ENCODE measurements at regions not wholly inside any gene's neighbourhood (a gene's known extent, or its start where the extent isn't known, plus 50 kb on each side); places are given as distances from the start of the nearest gene placed in this dataset.

DNA sequence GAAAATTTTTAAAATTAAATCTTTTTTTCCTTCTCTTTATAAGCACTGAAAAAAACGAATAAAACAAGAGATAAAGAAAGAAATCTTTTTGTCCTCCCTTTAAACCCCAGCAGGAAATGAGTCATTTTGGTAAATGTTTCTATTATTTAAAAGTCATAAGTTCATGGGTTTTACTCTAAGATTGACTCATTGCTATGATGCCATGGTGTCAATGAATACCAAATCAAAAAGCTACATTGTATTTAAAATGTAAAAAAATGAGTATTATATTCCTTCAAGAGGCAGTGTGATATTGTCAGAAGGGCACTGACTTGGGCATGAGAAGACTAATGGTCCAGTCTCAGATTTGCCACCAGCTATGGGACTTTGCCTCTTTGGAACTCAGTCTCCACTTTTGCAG lies 303.4 kb upstream of the DNAJC19 start:
- Histone ChIP-seq H3K27me3 (ENCODE audit: control insufficient read depth, insufficient read depth, low read length) (no peaks in the 10 kb centered on the region), H3K36me3 (replicated peaks; ENCODE audit: control insufficient read depth, insufficient read depth, low read length) (no peaks in the 10 kb centered on the region), H3K4me3 (ENCODE audit: insufficient read depth, low read depth, low read length) (no peak overlapping the region)
- DNase-seq: no peak

DNA sequence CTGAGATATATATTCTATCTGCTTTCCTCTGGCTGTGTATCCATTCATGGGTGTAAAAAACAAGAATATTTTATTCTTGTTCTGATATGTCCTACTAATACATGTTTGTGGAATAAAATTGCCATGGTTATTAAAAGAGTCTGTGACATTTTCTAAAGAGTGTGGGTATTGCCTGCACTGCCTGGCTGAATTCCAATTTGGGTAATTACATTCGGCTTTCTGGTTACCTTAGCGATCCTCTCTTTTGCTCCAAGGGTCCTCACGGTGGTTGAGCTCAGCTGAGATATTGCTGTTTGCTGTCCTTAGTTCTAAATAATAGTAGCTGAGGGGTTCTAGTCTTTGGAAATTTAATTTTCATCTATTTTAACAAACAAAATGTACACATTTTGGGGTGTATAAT lies 301.4 kb upstream of the DNAJC19 start:
- H3K4me3 ChIP-seq (ENCODE audit: insufficient read depth, low read depth, low read length): no peak overlapping the region
- H3K27me3 ChIP-seq (ENCODE audit: control insufficient read depth, insufficient read depth, low read length): no peaks in the 10 kb centered on the region
- DNase-seq: no peak
- H3K36me3 ChIP-seq (replicated peaks; ENCODE audit: control insufficient read depth, insufficient read depth, low read length): no peaks in the 10 kb centered on the region

- no peaks in the 10 kb centered on the region for H3K27me3 ChIP-seq (ENCODE audit: control insufficient read depth, insufficient read depth, low read length)
- no peak for DNase-seq
Measured at GRCh38 chr3:181289306-181289705, 299.8 kb upstream of the DNAJC19 start.

DNA sequence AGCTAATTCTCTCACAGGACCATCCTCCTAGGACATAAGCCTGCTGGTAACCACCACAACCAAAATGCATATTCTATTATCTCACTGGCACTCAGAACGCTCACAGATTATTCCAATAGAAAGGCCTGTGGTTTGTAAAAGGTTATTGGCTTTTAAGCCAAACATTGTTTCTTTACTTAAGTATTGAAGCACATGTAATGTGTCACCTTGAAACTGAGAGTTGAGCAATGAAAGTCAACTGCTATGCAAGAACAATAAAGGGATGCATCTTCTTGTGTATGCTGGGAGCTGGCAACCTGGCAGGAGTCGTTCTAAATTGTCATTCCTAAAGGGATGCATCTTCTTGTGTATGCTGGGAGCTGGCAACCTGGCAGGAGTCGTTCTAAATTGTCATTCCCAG lies 298.6 kb upstream of the DNAJC19 start:
- no peaks in the 10 kb centered on the region for H3K36me3 ChIP-seq (replicated peaks; ENCODE audit: control insufficient read depth, insufficient read depth, low read length)

More at GRCh38 chr3:181289306-181289705, 299.8 kb upstream of the DNAJC19 start:
- H3K36me3 ChIP-seq (replicated peaks; ENCODE audit: control insufficient read depth, insufficient read depth, low read length): no peaks in the 10 kb centered on the region
- no peak overlapping the region for H3K4me3 ChIP-seq (ENCODE audit: insufficient read depth, low read depth, low read length)

DNA sequence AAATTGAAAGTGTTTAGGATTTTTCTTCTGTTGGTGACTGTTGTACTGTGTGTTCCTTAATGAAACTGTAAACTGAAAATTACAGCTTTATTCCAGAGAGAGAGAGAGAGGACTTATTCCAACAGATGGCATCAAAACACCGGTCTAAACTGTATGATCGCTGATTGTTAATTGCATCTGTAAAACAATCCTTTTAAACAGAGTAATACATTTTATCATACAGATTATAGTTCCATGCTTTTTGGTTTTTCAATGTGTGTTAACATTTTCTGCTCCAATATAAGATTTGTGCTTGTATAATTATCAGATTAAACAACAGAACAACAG lies 289.7 kb upstream of the DNAJC19 start:
- no peaks in the 10 kb centered on the region for H3K36me3 ChIP-seq (replicated peaks; ENCODE audit: control insufficient read depth, insufficient read depth, low read length)
- no peak overlapping the region for H3K4me3 ChIP-seq (ENCODE audit: insufficient read depth, low read depth, low read length)
- no peaks in the 10 kb centered on the region for H3K27me3 ChIP-seq (ENCODE audit: control insufficient read depth, insufficient read depth, low read length)
- DNase-seq: no peak

More for the DNA sequence above, 298.6 kb upstream of the DNAJC19 start:
- no peak for DNase-seq
- Histone ChIP-seq H3K27me3 (ENCODE audit: control insufficient read depth, insufficient read depth, low read length) (no peaks in the 10 kb centered on the region), H3K4me3 (ENCODE audit: insufficient read depth, low read depth, low read length) (no peak overlapping the region)

DNA sequence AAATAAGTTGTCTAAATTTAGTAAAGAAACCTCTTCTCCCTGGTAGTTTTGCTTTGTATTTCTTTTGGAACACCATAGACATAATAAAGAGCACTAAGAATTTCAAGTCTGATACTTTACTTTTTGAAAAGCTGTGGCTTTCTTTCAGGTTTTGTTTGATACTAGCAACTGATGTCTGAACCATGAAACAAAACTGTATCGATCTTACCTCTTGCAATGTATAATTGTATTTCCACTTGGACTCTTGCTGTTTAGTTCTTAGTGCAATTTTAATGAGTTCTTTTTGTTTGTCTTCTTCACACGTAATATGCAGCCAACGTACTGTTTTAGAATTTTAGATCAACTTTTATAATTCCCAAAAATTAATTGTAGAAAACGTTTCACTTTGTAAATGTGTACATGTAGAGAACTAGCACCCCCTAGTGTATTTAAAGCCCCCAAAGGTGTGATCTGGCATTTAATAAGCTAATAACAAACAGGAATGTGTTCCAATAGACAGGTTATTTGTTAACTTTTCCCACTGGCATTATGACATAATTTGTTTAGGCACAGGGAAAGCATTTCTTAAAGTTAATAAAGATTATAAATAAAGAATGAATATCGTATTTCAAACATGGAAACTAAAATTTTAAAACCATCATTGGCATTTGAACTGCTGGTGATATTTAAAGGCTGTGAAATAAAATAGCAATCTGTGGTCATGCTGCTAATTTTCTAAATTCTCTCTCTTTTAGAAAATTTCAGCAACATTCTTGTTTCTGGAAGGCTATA lies 289.1 kb upstream of the DNAJC19 start:
- H3K36me3 ChIP-seq (replicated peaks; ENCODE audit: control insufficient read depth, insufficient read depth, low read length): no peaks in the 10 kb centered on the region
- no peaks in the 10 kb centered on the region for H3K27me3 ChIP-seq (ENCODE audit: control insufficient read depth, insufficient read depth, low read length)
- no peak overlapping the region for H3K4me3 ChIP-seq (ENCODE audit: insufficient read depth, low read depth, low read length)
- DNase-seq: peak; percentile 11

DNA sequence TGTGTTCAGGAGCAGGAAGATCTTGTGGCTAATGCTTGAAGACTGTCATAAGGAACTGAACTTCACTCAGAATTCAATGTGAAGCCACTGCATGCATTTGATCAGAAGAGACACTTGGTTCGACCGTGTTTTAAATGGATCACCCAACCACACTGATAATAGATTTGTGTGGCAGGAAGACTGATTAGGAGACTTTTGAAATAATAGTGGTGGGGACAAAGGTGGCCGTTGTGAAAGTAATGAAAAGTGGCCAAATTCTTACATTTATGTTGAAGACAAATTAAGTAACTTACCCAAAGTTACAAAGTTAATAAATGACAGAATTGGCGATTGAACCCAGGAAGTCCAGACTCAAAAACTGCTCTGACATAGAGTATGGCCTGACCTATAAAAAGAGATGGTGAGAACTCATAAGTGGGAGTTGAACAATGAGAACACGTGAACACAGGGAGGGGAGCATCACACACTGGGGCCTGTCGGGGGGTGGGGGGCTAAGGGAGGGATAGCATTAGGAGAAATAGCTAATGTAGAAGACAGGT lies 286.9 kb upstream of the DNAJC19 start:
- DNase-seq: no peak
- no peaks in the 10 kb centered on the region for H3K27me3 ChIP-seq (ENCODE audit: control insufficient read depth, insufficient read depth, low read length)
- H3K36me3 ChIP-seq (replicated peaks; ENCODE audit: control insufficient read depth, insufficient read depth, low read length): no peaks in the 10 kb centered on the region
- H3K4me3 ChIP-seq (ENCODE audit: insufficient read depth, low read depth, low read length): no peak overlapping the region

GRCh38 chr3:181274025-181274424 lies 284.5 kb upstream of the DNAJC19 start:
- Histone ChIP-seq H3K36me3 (replicated peaks; ENCODE audit: control insufficient read depth, insufficient read depth, low read length) (no peaks in the 10 kb centered on the region), H3K4me3 (ENCODE audit: insufficient read depth, low read depth, low read length) (no peak overlapping the region), H3K27me3 (ENCODE audit: control insufficient read depth, insufficient read depth, low read length) (no peaks in the 10 kb centered on the region)
- no peak for DNase-seq

DNA sequence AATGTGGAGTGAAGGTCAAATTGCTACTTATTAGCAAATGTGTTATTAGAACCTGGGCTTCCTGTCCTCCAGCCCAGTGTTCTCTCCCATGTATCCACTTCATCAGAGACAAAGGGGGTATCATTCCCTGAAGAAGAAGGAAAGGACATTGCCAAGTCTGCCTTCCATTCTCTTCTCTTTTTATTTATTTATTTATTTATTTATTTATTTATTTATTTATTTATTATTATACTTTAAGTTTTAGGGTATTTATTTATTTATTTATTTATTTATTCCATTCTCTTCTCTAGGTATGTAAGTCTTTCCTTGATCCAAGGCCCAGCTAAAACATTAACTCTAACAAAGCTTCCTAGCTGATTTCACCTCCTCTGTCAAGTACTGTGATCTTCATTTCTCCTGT lies 277.8 kb upstream of the DNAJC19 start:
- Histone ChIP-seq H3K36me3 (replicated peaks; ENCODE audit: control insufficient read depth, insufficient read depth, low read length) (no peaks in the 10 kb centered on the region), H3K4me3 (ENCODE audit: insufficient read depth, low read depth, low read length) (no peak overlapping the region), H3K27me3 (ENCODE audit: control insufficient read depth, insufficient read depth, low read length) (no peaks in the 10 kb centered on the region)
- DNase-seq: no peak

GRCh38 chr3:181265750-181266333 lies 276.3 kb upstream of the DNAJC19 start:
- Histone ChIP-seq H3K4me3 (ENCODE audit: insufficient read depth, low read depth, low read length) (no peak overlapping the region), H3K27me3 (ENCODE audit: control insufficient read depth, insufficient read depth, low read length) (no peaks in the 10 kb centered on the region), H3K36me3 (replicated peaks; ENCODE audit: control insufficient read depth, insufficient read depth, low read length) (no peaks in the 10 kb centered on the region)
- no peak for DNase-seq

GRCh38 chr3:181264486-181264885 lies 274.9 kb upstream of the DNAJC19 start:
- no peak for DNase-seq
- Histone ChIP-seq H3K36me3 (replicated peaks; ENCODE audit: control insufficient read depth, insufficient read depth, low read length) (no peaks in the 10 kb centered on the region), H3K4me3 (ENCODE audit: insufficient read depth, low read depth, low read length) (no peak overlapping the region), H3K27me3 (ENCODE audit: control insufficient read depth, insufficient read depth, low read length) (no peaks in the 10 kb centered on the region; the same call in 1 of the 2 replicates)

DNA sequence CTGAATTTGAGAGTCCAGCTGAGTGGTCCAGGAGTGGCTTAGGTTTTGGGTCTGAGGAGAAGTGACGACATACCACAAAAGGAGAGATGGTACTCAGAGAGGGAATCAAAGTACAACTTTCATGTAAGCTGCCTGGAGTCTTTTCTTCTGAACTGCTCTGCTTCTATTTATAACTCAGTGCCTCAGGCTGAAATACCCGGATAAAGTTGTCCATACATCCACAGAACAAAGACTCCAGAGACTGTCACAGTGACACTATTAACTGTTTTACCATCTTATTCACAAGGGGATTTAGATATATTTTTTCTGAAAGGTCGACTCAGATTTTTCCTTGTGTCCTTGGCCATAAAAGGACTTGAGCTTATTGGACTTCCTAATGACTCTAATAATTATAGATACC lies 264.3 kb upstream of the DNAJC19 start:
- H3K27me3 ChIP-seq (ENCODE audit: control insufficient read depth, insufficient read depth, low read length): no peaks in the 10 kb centered on the region
- no peak overlapping the region for H3K4me3 ChIP-seq (ENCODE audit: insufficient read depth, low read depth, low read length)
- no peak for DNase-seq
- H3K36me3 ChIP-seq (replicated peaks; ENCODE audit: control insufficient read depth, insufficient read depth, low read length): no peaks in the 10 kb centered on the region

DNA sequence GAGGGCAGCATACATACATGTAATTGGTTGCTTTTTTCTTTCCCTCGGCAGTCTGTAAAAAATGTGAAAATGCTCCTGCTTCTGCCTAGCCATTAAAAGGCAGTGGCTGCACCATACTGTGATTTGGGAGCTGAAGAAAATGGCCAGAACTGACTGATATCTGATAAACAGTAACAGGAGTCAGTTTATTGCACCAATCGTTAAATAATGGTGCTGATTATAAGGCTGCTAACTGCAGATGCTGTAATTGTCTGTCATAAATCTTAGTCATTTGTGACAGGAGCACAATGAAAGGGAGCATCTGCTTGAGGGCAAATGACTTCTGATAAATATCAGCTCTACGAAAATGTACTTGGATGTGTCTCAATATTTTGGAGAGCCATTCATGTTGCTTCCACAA lies 263.1 kb upstream of the DNAJC19 start:
- no peak for DNase-seq
- Histone ChIP-seq H3K36me3 (replicated peaks; ENCODE audit: control insufficient read depth, insufficient read depth, low read length) (no peaks in the 10 kb centered on the region), H3K27me3 (ENCODE audit: control insufficient read depth, insufficient read depth, low read length) (no peaks in the 10 kb centered on the region), H3K4me3 (ENCODE audit: insufficient read depth, low read depth, low read length) (no peak overlapping the region)

DNA sequence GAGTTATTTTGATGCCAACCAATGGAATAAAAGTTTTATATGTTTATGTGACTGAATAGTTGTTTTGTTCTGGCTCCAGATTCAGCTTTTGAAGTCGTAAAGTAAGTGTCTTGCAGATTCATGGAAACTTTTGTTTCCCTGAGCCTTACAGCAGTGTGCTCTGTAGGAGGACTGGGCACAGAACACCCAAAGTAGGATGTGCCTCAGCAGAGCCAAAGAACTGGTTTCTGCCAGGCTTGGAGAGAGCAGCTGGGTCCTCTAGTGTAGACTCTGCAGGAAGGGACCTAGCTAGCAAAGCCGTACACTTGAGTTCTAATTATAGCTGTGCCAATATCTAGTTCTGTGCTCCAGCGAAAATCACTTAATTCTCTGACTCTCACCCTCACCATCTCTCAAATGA lies 261.2 kb upstream of the DNAJC19 start:
- no peaks in the 10 kb centered on the region for H3K27me3 ChIP-seq (ENCODE audit: control insufficient read depth, insufficient read depth, low read length)
- no peaks in the 10 kb centered on the region for H3K36me3 ChIP-seq (replicated peaks; ENCODE audit: control insufficient read depth, insufficient read depth, low read length)
- H3K4me3 ChIP-seq (ENCODE audit: insufficient read depth, low read depth, low read length): no peak overlapping the region
- no peak for DNase-seq

DNA sequence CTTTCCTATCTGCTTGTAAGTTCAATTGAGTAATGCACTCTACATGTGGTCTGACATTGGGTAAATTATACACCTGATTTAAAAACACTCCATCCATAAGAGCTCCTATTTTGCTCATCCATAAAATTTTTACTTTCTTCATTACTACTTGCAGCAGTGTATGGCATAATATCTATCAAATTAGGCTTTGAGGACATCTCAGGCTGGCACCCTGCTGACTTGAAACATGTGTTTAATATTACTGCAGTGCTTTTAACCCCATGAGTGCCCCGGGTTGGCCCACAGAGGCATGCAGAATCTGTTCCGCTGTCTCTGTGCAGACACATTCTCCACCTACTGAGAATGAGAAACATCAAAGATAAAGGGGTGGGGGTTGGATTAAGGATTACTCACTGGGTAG lies 249.9 kb upstream of the DNAJC19 start:
- DNase-seq: no peak
- H3K27me3 ChIP-seq (ENCODE audit: control insufficient read depth, insufficient read depth, low read length): no peaks in the 10 kb centered on the region

More for the DNA sequence above, 249.9 kb upstream of the DNAJC19 start:
- H3K36me3 ChIP-seq (replicated peaks; ENCODE audit: control insufficient read depth, insufficient read depth, low read length): no peaks in the 10 kb centered on the region
- no peak overlapping the region for H3K4me3 ChIP-seq (ENCODE audit: insufficient read depth, low read depth, low read length)
